ENCODE measurements at regions not wholly inside any gene's neighbourhood (a gene's known extent, or its start where the extent isn't known, plus 50 kb on each side); places are given as distances from the start of the nearest gene placed in this dataset.

GRCh38 chr9:85421641-85422040 lies 320.1 kb downstream of the AGTPBP1 start:
- no peak for TF ChIP-seq CTCF (IDR thresholded peaks at IDR 0.05)

GRCh38 chr9:85420750-85421149 lies 321.0 kb downstream of the AGTPBP1 start:
- H3K4me3 Mint-ChIP-seq (ENCODE audit: unreplicated experiment): peak overlapping the region; percentile 16
- no peak for TF ChIP-seq CTCF (IDR thresholded peaks at IDR 0.05)
- no peaks in the 10 kb centered on the region for H3K9me3 Mint-ChIP-seq (ENCODE audit: unreplicated experiment)
- H3K27ac Mint-ChIP-seq (ENCODE audit: unreplicated experiment): peak overlapping the region; percentile 87
- no peaks in the 10 kb centered on the region for H3K27me3 Mint-ChIP-seq (ENCODE audit: unreplicated experiment)
- H3K4me1 Mint-ChIP-seq (ENCODE audit: unreplicated experiment): peaks cover 15% of the 10 kb centered on the region
- DNase-seq (ENCODE audit: extremely low spot score, unreplicated experiment): no peak
- no peaks in the 10 kb centered on the region for H3K36me3 Mint-ChIP-seq (ENCODE audit: unreplicated experiment)

More at GRCh38 chr9:85421641-85422040, 320.1 kb downstream of the AGTPBP1 start:
- Mint-ChIP-seq H3K4me3 (ENCODE audit: unreplicated experiment) (no peak overlapping the region), H3K4me1 (ENCODE audit: unreplicated experiment) (peaks cover 15% of the 10 kb centered on the region), H3K9me3 (ENCODE audit: unreplicated experiment) (no peaks in the 10 kb centered on the region), H3K36me3 (ENCODE audit: unreplicated experiment) (no peaks in the 10 kb centered on the region), H3K27ac (ENCODE audit: unreplicated experiment) (no peak overlapping the region), H3K27me3 (ENCODE audit: unreplicated experiment) (peaks cover 3% of the 10 kb centered on the region)
- DNase-seq (ENCODE audit: extremely low spot score, unreplicated experiment): no peak

GRCh38 chr9:85417674-85418073 lies 324.1 kb downstream of the AGTPBP1 start:
- Mint-ChIP-seq H3K36me3 (ENCODE audit: unreplicated experiment) (no peaks in the 10 kb centered on the region), H3K9me3 (ENCODE audit: unreplicated experiment) (no peaks in the 10 kb centered on the region), H3K4me1 (ENCODE audit: unreplicated experiment) (peaks cover 10% of the 10 kb centered on the region), H3K27ac (ENCODE audit: unreplicated experiment) (no peak overlapping the region), H3K4me3 (ENCODE audit: unreplicated experiment) (no peak overlapping the region), H3K27me3 (ENCODE audit: unreplicated experiment) (peaks cover 2% of the 10 kb centered on the region)
- DNase-seq (ENCODE audit: extremely low spot score, unreplicated experiment): no peak
- TF ChIP-seq CTCF (IDR thresholded peaks at IDR 0.05): no peak

GRCh38 chr9:85416715-85417114 lies 325.0 kb downstream of the AGTPBP1 start:
- H3K27ac Mint-ChIP-seq (ENCODE audit: unreplicated experiment): no peak overlapping the region
- H3K4me3 Mint-ChIP-seq (ENCODE audit: unreplicated experiment): no peak overlapping the region
- peaks cover 2% of the 10 kb centered on the region for H3K27me3 Mint-ChIP-seq (ENCODE audit: unreplicated experiment)
- H3K9me3 Mint-ChIP-seq (ENCODE audit: unreplicated experiment): no peaks in the 10 kb centered on the region
- TF ChIP-seq CTCF (IDR thresholded peaks at IDR 0.05): no peak
- no peaks in the 10 kb centered on the region for H3K36me3 Mint-ChIP-seq (ENCODE audit: unreplicated experiment)
- H3K4me1 Mint-ChIP-seq (ENCODE audit: unreplicated experiment): peaks cover 10% of the 10 kb centered on the region
- no peak for DNase-seq (ENCODE audit: extremely low spot score, unreplicated experiment)

GRCh38 chr9:85414390-85414789 lies 327.4 kb downstream of the AGTPBP1 start:
- H3K4me3 Mint-ChIP-seq (ENCODE audit: unreplicated experiment): no peak overlapping the region
- no peaks in the 10 kb centered on the region for H3K4me1 Mint-ChIP-seq (ENCODE audit: unreplicated experiment)
- H3K36me3 Mint-ChIP-seq (ENCODE audit: unreplicated experiment): no peaks in the 10 kb centered on the region
- H3K27ac Mint-ChIP-seq (ENCODE audit: unreplicated experiment): no peak overlapping the region
- no peak for TF ChIP-seq CTCF (IDR thresholded peaks at IDR 0.05)
- no peak for DNase-seq (ENCODE audit: extremely low spot score, unreplicated experiment)
- no peaks in the 10 kb centered on the region for H3K9me3 Mint-ChIP-seq (ENCODE audit: unreplicated experiment)
- peaks cover 2% of the 10 kb centered on the region for H3K27me3 Mint-ChIP-seq (ENCODE audit: unreplicated experiment)

Data from osteocyte (in vitro differentiated cells).